CD14-positive monocyte (primary cell): ENCODE measurements at regions not wholly inside any gene's neighbourhood (a gene's known extent, or its start where the extent isn't known, plus 50 kb on each side); places are given as distances from the start of the nearest gene placed in this dataset.

Experiments used
- DNase-seq, 3 donors: peaks; one replicate each; pipeline ENCODE4 v3.0.0-alpha.2; 2011 to 2022
- H2AFZ ChIP-seq: 2 replicates; pipeline ENCODE4 v1.6.0; 2012; ENCODE audit warnings: mild to moderate bottlenecking, low read depth, low read length, inconsistent platforms; ENCODE audit not compliant: insufficient read depth, poor library complexity, severe bottlenecking
- H3K27ac ChIP-seq, 2 donors: 1 replicate in 1 of 2; 2 replicates in 1 of 2; pipeline ENCODE4 v1.5.1; 2012 to 2013; ENCODE audit warnings: low read length in 2 of 2, control low read depth in 1 of 2, inconsistent platforms in 1 of 2, low read depth in 1 of 2, mild to moderate bottlenecking in 1 of 2
- H3K27me3 ChIP-seq, 2 donors: one replicate each; pipeline versions ENCODE4 v1.6.0 to v1.6.1; 2011 to 2013; ENCODE audit warnings: low read length in 2 of 2; ENCODE audit not compliant: control insufficient read depth in 2 of 2, insufficient read depth in 2 of 2
- H3K36me3 ChIP-seq, 2 donors: replicated peaks in 1 of 2; 1 replicate in 1 of 2; 2 replicates in 1 of 2; pipeline versions ENCODE4 v1.5.1 to v1.6.1; 2012 to 2013; ENCODE audit warnings: low read length in 2 of 2, control low read depth in 1 of 2, inconsistent platforms in 1 of 2, mild to moderate bottlenecking in 1 of 2; ENCODE audit not compliant: insufficient read depth in 2 of 2, control insufficient read depth in 1 of 2
- H3K4me1 ChIP-seq, 2 donors: 1 replicate in 1 of 2; 2 replicates in 1 of 2; pipeline versions ENCODE4 v1.5.1 to v1.6.1; 2012 to 2013; ENCODE audit warnings: low read length in 2 of 2, control low read depth in 1 of 2, inconsistent platforms in 1 of 2, mild to moderate bottlenecking in 1 of 2, moderate library complexity in 1 of 2; ENCODE audit not compliant: insufficient read depth in 2 of 2, control insufficient read depth in 1 of 2
- H3K4me2 ChIP-seq: replicated peaks from 2 replicates; pipeline ENCODE3; 2012; ENCODE audit warnings: low read length, moderate library complexity, mild to moderate bottlenecking; ENCODE audit not compliant: poor library complexity, severe bottlenecking; ENCODE audit errors: extremely low read depth
- H3K4me3 ChIP-seq, 3 experiments: fragments of 200-600 bp in 1 of 3; sonication (generic) in 1 of 3; replicated peaks in 1 of 3; 1 replicate in 2 of 3; 2 replicates in 1 of 3; pipeline ENCODE4 v1.5.1; 2011 to 2013; ENCODE audit warnings: low read length in 3 of 3, mild to moderate bottlenecking in 3 of 3, control low read depth in 2 of 3, low read depth in 2 of 3, inconsistent platforms in 1 of 3, moderate library complexity in 1 of 3
- H3K79me2 ChIP-seq: 2 replicates; pipeline ENCODE4 v1.6.0; 2012; ENCODE audit warnings: mild to moderate bottlenecking, control low read depth, inconsistent platforms, low read length, moderate library complexity; ENCODE audit not compliant: insufficient read depth
- H3K9ac ChIP-seq: 2 replicates; pipeline ENCODE4 v1.6.0; 2017; ENCODE audit warnings: low read length, mild to moderate bottlenecking; ENCODE audit not compliant: insufficient read depth, poor library complexity, severe bottlenecking
- H3K9me3 ChIP-seq, 2 donors: replicated peaks in 1 of 2; 1 replicate in 1 of 2; 2 replicates in 1 of 2; pipeline versions ENCODE4 v1.5.1 to v1.6.1; 2012 to 2013; ENCODE audit warnings: low read length in 2 of 2, control low read depth in 1 of 2; ENCODE audit not compliant: control insufficient read depth in 1 of 2, insufficient read depth in 1 of 2
- H4K20me1 ChIP-seq: 2 replicates; pipeline ENCODE4 v1.6.0; 2012; ENCODE audit warnings: mild to moderate bottlenecking, low read length, control low read depth, moderate library complexity; ENCODE audit not compliant: insufficient read depth
- H3K27ac Mint-ChIP-seq, 7 donors: one replicate each; pipeline ENCODE4 v1.8.0; 2020; ENCODE audit warnings: mild to moderate bottlenecking in 7 of 7, mixed read lengths in 7 of 7, moderate library complexity in 6 of 7, inconsistent platforms in 2 of 7
- H3K27me3 Mint-ChIP-seq, 3 donors: one replicate each; pipeline ENCODE4 v1.8.0; 2021 to 2022; ENCODE audit warnings: low read depth in 3 of 3, mild to moderate bottlenecking in 3 of 3, mixed read lengths in 3 of 3, moderate library complexity in 3 of 3, inconsistent platforms in 1 of 3
- H3K36me3 Mint-ChIP-seq, 2 donors: one replicate each; pipeline ENCODE4 v1.8.0; 2020; ENCODE audit warnings: mixed read lengths in 2 of 2, inconsistent platforms in 1 of 2, mild to moderate bottlenecking in 1 of 2
- H3K4me1 Mint-ChIP-seq: one replicate; pipeline ENCODE4 v1.8.0; 2020; ENCODE audit warnings: mild to moderate bottlenecking, mixed read lengths
- H3K4me3 Mint-ChIP-seq, 2 donors: one replicate each; pipeline ENCODE4 v1.8.0; 2020; ENCODE audit warnings: mild to moderate bottlenecking in 2 of 2, mixed read lengths in 2 of 2, moderate library complexity in 1 of 2
- H3K9me3 Mint-ChIP-seq, 7 donors: one replicate each; pipeline ENCODE4 v1.8.0; 2020 to 2022; ENCODE audit warnings: mixed read lengths in 7 of 7, mild to moderate bottlenecking in 6 of 7, moderate library complexity in 6 of 7, inconsistent platforms in 2 of 7
- WGBS: methylation state at CpG from one replicate; pipeline ENCODE4 v1.1.5; 2013; ENCODE audit warnings: missing lambda C conversion rate; ENCODE audit not compliant: insufficient coverage; 5-methylcytosine and 5-hydroxymethylcytosine counted together
- intact Hi-C, 2 donors: fragments of 100-400 bp; cut with micrococcal nuclease; formaldehyde crosslinking; loops; one replicate each; pipeline versions ENCODE4 v1.15.0 to v1.15.1; 2023
- TF ChIP-seq, protein P1 (sequence below): fragments of 200-600 bp; IDR thresholded peaks from one replicate; pipeline ENCODE4 v1.8.0; 2022; ENCODE audit warnings: antibody characterized with exemption, mild to moderate bottlenecking

DNA sequence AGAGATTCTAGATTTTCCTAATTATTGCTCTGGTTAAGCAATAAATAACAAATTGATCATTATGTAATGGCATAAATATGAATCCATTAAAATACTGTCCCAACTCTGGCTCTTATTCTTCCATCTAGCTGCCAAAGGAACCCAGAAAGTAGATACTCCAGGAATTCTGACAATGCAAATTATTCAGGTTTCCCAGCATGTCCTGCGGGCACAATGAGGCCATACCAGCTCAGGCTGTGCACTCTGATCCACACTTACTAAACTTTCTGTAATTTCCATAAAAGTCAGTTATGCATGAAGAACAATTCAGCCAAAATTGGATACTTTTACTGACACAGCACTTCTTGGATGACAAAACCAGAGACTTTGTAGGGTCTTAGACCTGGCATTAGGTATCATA, 576.3 kb downstream of the KCNH5 start:
- 100% methylated on average over 1 of the region's 1 CpG for WGBS
- no peak overlapping the region for H3K9ac ChIP-seq
- no peaks in the 10 kb centered on the region for H3K36me3 ChIP-seq
- no peak overlapping the region for H2AFZ ChIP-seq
- H3K4me1 ChIP-seq = no peaks in the 10 kb centered on the region
- H3K27me3 ChIP-seq = no peaks in the 10 kb centered on the region
- Mint-ChIP-seq H3K36me3 (no peaks in the 10 kb centered on the region), H3K4me1 (no peaks in the 10 kb centered on the region), H3K27ac (no peak overlapping the region), H3K4me3 (no peak overlapping the region), H3K27me3 (no peaks in the 10 kb centered on the region), H3K9me3 (peaks cover 0 to 9% (median 3%) of the 10 kb centered on the region in 7 donors)
- intact Hi-C loops = no loop called here
- DNase-seq = no peak
- no peaks in the 10 kb centered on the region for H4K20me1 ChIP-seq
- H3K27ac ChIP-seq = no peak overlapping the region
- H3K79me2 ChIP-seq = no peaks in the 10 kb centered on the region
- no peak overlapping the region for H3K4me2 ChIP-seq
- no peak overlapping the region for H3K4me3 ChIP-seq
- peaks cover 0 to 6% of the 10 kb centered on the region in 2 donors for H3K9me3 ChIP-seq
- TF ChIP-seq, protein P1, sequence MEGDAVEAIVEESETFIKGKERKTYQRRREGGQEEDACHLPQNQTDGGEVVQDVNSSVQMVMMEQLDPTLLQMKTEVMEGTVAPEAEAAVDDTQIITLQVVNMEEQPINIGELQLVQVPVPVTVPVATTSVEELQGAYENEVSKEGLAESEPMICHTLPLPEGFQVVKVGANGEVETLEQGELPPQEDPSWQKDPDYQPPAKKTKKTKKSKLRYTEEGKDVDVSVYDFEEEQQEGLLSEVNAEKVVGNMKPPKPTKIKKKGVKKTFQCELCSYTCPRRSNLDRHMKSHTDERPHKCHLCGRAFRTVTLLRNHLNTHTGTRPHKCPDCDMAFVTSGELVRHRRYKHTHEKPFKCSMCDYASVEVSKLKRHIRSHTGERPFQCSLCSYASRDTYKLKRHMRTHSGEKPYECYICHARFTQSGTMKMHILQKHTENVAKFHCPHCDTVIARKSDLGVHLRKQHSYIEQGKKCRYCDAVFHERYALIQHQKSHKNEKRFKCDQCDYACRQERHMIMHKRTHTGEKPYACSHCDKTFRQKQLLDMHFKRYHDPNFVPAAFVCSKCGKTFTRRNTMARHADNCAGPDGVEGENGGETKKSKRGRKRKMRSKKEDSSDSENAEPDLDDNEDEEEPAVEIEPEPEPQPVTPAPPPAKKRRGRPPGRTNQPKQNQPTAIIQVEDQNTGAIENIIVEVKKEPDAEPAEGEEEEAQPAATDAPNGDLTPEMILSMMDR = no peak

DNA sequence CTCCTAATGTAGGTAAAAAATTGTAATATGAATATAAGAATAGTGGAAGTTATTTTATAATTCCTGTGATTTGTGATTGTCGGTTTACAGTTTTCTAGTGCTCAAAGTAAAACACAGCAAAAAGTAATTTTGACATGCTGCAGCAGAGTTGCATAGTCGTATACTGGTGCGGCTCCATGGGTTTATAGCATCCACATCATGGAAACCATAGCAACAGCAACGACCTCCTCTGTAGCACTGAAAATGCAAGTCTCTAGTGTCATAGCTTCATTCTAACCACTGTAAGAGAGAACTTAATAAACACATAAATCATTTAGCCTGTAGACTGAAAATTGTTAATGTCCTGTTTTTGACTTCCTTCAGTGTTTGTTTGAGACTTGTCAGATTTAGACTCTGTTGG, 574.3 kb downstream of the KCNH5 start:
- Histone ChIP-seq H3K79me2 (no peaks in the 10 kb centered on the region), H3K27me3 (no peaks in the 10 kb centered on the region), H3K9ac (no peak overlapping the region), H4K20me1 (no peaks in the 10 kb centered on the region), H3K4me1 (no peaks in the 10 kb centered on the region), H3K4me2 (no peak overlapping the region), H3K9me3 (peaks cover 0 to 6% of the 10 kb centered on the region in 2 donors), H3K4me3 (no peak overlapping the region), H3K36me3 (no peaks in the 10 kb centered on the region), H2AFZ (no peak overlapping the region), H3K27ac (no peak overlapping the region)
- H3K4me3 Mint-ChIP-seq = no peak overlapping the region
- H3K4me1 Mint-ChIP-seq = no peaks in the 10 kb centered on the region
- intact Hi-C loops = no loop called here
- peaks cover 0 to 9% (median 3%) of the 10 kb centered on the region in 7 donors for H3K9me3 Mint-ChIP-seq
- TF ChIP-seq, protein P1 = no peak
- no peak overlapping the region for H3K27ac Mint-ChIP-seq
- WGBS = no CpG with 5 or more reads among the region's 4 CpGs
- DNase-seq = no peak
- no peaks in the 10 kb centered on the region for H3K36me3 Mint-ChIP-seq
- H3K27me3 Mint-ChIP-seq = no peaks in the 10 kb centered on the region
